ENCODE measurements at regions not wholly inside any gene's neighbourhood (a gene's known extent, or its start where the extent isn't known, plus 50 kb on each side); places are given as distances from the start of the nearest gene placed in this dataset.

- Mint-ChIP-seq H3K27me3 (no peaks in the 10 kb centered on the region), H3K4me1 (no peaks in the 10 kb centered on the region), H3K27ac (no peak overlapping the region)
Measured at GRCh38 chr12:85653731-85654455, 182.3 kb downstream of the RASSF9 start.

GRCh38 chr12:85654456-85654840 lies 181.8 kb downstream of the RASSF9 start:
- H3K4me1 Mint-ChIP-seq, result no peaks in the 10 kb centered on the region
- no peak for DNase-seq

More at GRCh38 chr12:85653731-85654455, 182.3 kb downstream of the RASSF9 start:
- Mint-ChIP-seq H3K9me3 (peaks cover 21% of the 10 kb centered on the region), H3K36me3 (peaks cover 2% of the 10 kb centered on the region), H3K4me3 (no peak overlapping the region)
- DNase-seq, result no peak

GRCh38 chr12:85656561-85656960 lies 179.6 kb downstream of the RASSF9 start:
- no peak for DNase-seq
- Mint-ChIP-seq H3K4me3 (no peak overlapping the region), H3K4me1 (no peaks in the 10 kb centered on the region), H3K27ac (no peak overlapping the region), H3K36me3 (peaks cover 2% of the 10 kb centered on the region), H3K27me3 (no peaks in the 10 kb centered on the region), H3K9me3 (peaks cover 16% of the 10 kb centered on the region)

More at GRCh38 chr12:85654456-85654840, 181.8 kb downstream of the RASSF9 start:
- Mint-ChIP-seq H3K9me3 (peaks cover 21% of the 10 kb centered on the region), H3K36me3 (peaks cover 2% of the 10 kb centered on the region), H3K27me3 (no peaks in the 10 kb centered on the region), H3K27ac (no peak overlapping the region), H3K4me3 (no peak overlapping the region)

- no peaks in the 10 kb centered on the region for H3K4me1 Mint-ChIP-seq
- H3K36me3 Mint-ChIP-seq, result peaks cover 2% of the 10 kb centered on the region
- no peak overlapping the region for H3K27ac Mint-ChIP-seq
- H3K4me3 Mint-ChIP-seq, result no peak overlapping the region
- no peak for DNase-seq
- H3K27me3 Mint-ChIP-seq, result no peaks in the 10 kb centered on the region
- peaks cover 12% of the 10 kb centered on the region for H3K9me3 Mint-ChIP-seq
Measured at GRCh38 chr12:85657251-85657650, 179.0 kb downstream of the RASSF9 start.

- H3K4me3 Mint-ChIP-seq, result no peak overlapping the region
- H3K36me3 Mint-ChIP-seq, result no peaks in the 10 kb centered on the region
- peaks cover 8% of the 10 kb centered on the region for H3K9me3 Mint-ChIP-seq
- no peak overlapping the region for H3K27ac Mint-ChIP-seq
- no peaks in the 10 kb centered on the region for H3K4me1 Mint-ChIP-seq
- no peaks in the 10 kb centered on the region for H3K27me3 Mint-ChIP-seq
- no peak for DNase-seq
Measured at GRCh38 chr12:85657836-85658630, 178.2 kb downstream of the RASSF9 start.

GRCh38 chr12:85659754-85660530 lies 176.3 kb downstream of the RASSF9 start:
- no peak overlapping the region for H3K4me3 Mint-ChIP-seq
- no peaks in the 10 kb centered on the region for H3K4me1 Mint-ChIP-seq
- H3K9me3 Mint-ChIP-seq, result peaks cover 9% of the 10 kb centered on the region
- no peak overlapping the region for H3K27ac Mint-ChIP-seq
- no peak for DNase-seq
- no peaks in the 10 kb centered on the region for H3K36me3 Mint-ChIP-seq
- no peaks in the 10 kb centered on the region for H3K27me3 Mint-ChIP-seq

- no peak overlapping the region for H3K4me3 Mint-ChIP-seq
- H3K36me3 Mint-ChIP-seq, result no peaks in the 10 kb centered on the region
- peaks cover 9% of the 10 kb centered on the region for H3K9me3 Mint-ChIP-seq
- H3K27ac Mint-ChIP-seq, result no peak overlapping the region
- DNase-seq, result no peak
- no peaks in the 10 kb centered on the region for H3K27me3 Mint-ChIP-seq
- H3K4me1 Mint-ChIP-seq, result no peaks in the 10 kb centered on the region
Measured at GRCh38 chr12:85661461-85662206, 174.6 kb downstream of the RASSF9 start.

- no peak for DNase-seq
- H3K4me1 Mint-ChIP-seq, result no peaks in the 10 kb centered on the region
- no peak overlapping the region for H3K4me3 Mint-ChIP-seq
- H3K27me3 Mint-ChIP-seq, result no peaks in the 10 kb centered on the region
- H3K27ac Mint-ChIP-seq, result no peak overlapping the region
- peaks cover 9% of the 10 kb centered on the region for H3K9me3 Mint-ChIP-seq
- H3K36me3 Mint-ChIP-seq, result no peaks in the 10 kb centered on the region
Measured at GRCh38 chr12:85662207-85662602, 174.0 kb downstream of the RASSF9 start.

GRCh38 chr12:85663631-85664030 lies 172.6 kb downstream of the RASSF9 start:
- DNase-seq, result no peak
- no peaks in the 10 kb centered on the region for H3K27me3 Mint-ChIP-seq
- no peaks in the 10 kb centered on the region for H3K4me1 Mint-ChIP-seq
- H3K36me3 Mint-ChIP-seq, result no peaks in the 10 kb centered on the region
- H3K9me3 Mint-ChIP-seq, result peaks cover 6% of the 10 kb centered on the region
- H3K4me3 Mint-ChIP-seq, result no peak overlapping the region
- H3K27ac Mint-ChIP-seq, result no peak overlapping the region

- Mint-ChIP-seq H3K9me3 (peaks cover 4% of the 10 kb centered on the region), H3K27me3 (no peaks in the 10 kb centered on the region), H3K27ac (no peak overlapping the region), H3K36me3 (no peaks in the 10 kb centered on the region), H3K4me1 (no peaks in the 10 kb centered on the region), H3K4me3 (no peak overlapping the region)
- no peak for DNase-seq
Measured at GRCh38 chr12:85664429-85664828, 171.8 kb downstream of the RASSF9 start.

GRCh38 chr12:85669911-85670310 lies 166.3 kb downstream of the RASSF9 start:
- no peaks in the 10 kb centered on the region for H3K36me3 Mint-ChIP-seq
- H3K4me1 Mint-ChIP-seq, result no peaks in the 10 kb centered on the region
- H3K27me3 Mint-ChIP-seq, result no peaks in the 10 kb centered on the region
- H3K9me3 Mint-ChIP-seq, result no peaks in the 10 kb centered on the region
- DNase-seq, result no peak
- H3K4me3 Mint-ChIP-seq, result no peak overlapping the region
- H3K27ac Mint-ChIP-seq, result no peak overlapping the region

GRCh38 chr12:85672436-85672835 lies 163.8 kb downstream of the RASSF9 start:
- H3K36me3 Mint-ChIP-seq, result no peaks in the 10 kb centered on the region
- no peak overlapping the region for H3K4me3 Mint-ChIP-seq
- DNase-seq, result no peak
- H3K27me3 Mint-ChIP-seq, result no peaks in the 10 kb centered on the region
- no peak overlapping the region for H3K27ac Mint-ChIP-seq
- no peaks in the 10 kb centered on the region for H3K4me1 Mint-ChIP-seq
- no peaks in the 10 kb centered on the region for H3K9me3 Mint-ChIP-seq

- Mint-ChIP-seq H3K4me1 (no peaks in the 10 kb centered on the region), H3K27me3 (no peaks in the 10 kb centered on the region), H3K27ac (no peak overlapping the region), H3K36me3 (no peaks in the 10 kb centered on the region), H3K4me3 (no peak overlapping the region), H3K9me3 (no peaks in the 10 kb centered on the region)
- DNase-seq, result no peak
Measured at GRCh38 chr12:85673921-85674420, 162.2 kb downstream of the RASSF9 start.

- H3K27ac Mint-ChIP-seq, result no peak overlapping the region
- H3K36me3 Mint-ChIP-seq, result no peaks in the 10 kb centered on the region
- no peak overlapping the region for H3K4me3 Mint-ChIP-seq
- peaks cover 10% of the 10 kb centered on the region for H3K9me3 Mint-ChIP-seq
- H3K27me3 Mint-ChIP-seq, result no peaks in the 10 kb centered on the region
- H3K4me1 Mint-ChIP-seq, result no peaks in the 10 kb centered on the region
- no peak for DNase-seq
Measured at GRCh38 chr12:85676816-85677749, 159.1 kb downstream of the RASSF9 start.
